GF-D8 (cell line): ENCODE measurements at regions not wholly inside any gene's neighbourhood (a gene's known extent, or its start where the extent isn't known, plus 50 kb on each side); places are given as distances from the start of the nearest gene placed in this dataset.

Experiments used
- DNase-seq: peaks from one replicate; lab custom pipeline; 2025; lab: John Stamatoyannopoulos, UW

DNA sequence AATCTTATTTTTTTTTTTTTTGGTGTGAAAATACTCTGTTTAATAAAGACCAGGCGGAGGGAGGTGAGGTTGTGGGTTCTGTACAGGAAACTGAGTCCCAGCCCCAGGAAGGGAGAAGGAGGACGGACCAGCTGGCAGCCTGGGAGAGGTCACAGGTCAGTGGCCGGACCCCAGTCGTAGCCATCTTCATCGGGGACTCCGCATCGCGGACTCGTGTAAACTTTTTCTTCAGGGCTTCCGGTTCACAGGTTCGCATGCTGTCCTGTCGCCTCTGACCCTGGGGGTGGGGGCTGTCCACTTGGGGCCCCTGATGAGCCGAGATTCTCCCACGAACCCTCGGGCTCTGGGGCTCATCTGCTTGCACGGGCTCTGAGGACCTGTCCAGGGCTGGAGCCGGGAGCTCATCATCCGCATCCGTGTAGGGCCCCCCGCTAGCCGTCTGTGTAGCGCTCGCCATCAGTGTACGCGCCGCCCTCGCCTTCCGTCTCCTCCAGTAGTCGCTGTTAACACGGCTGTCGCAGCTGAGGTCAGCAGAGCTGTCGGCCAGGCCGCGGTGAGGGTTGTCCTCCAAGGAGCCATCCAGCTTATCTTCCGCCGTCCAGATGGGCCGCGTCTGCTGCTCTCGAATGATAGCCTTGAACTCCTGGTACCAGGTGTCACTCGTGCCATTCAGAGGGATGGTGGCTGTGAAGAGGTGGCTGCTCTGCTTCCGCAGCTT lies 975.7 kb upstream of the PRMT6 start:
- no peak for DNase-seq

DNA sequence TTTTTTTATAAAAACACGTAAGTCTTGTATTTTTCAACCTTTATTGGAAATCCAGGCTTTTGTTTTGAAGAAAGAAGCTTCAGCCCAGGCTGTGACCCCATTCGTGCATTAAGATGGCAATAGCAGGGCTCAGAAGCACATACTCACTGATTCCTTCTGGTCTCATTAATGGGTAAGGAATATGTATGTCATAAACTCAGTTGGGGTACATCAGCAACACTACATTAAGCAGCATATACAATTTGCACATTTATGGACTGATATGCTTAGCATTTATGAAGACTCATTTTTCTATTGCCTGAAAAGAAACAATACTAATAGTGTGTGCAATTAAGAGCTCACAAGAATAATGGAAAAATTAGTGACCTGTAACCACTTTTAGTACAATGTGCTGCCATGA lies 945.4 kb upstream of the PRMT6 start:
- no peak for DNase-seq

DNA sequence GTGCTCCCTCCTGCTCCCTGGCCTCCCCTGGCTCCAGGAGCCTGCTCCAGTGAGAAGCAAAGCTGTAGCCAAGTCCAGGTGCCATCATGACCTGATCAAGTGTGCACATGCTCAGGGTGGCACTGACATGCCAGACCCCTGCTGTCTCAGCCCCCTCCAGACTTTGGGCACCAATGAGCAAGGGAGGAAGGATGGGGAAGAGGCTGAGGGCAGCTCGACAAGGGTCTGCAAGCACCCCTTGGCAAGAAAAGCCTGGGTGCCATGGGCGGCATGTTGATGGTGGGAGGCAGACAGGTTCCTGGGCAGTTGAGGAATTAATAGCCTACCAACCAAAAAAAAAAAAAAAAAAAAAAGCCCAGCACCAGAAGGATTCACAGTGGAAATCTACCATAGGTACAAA lies 942.6 kb upstream of the PRMT6 start:
- no peak for DNase-seq

DNA sequence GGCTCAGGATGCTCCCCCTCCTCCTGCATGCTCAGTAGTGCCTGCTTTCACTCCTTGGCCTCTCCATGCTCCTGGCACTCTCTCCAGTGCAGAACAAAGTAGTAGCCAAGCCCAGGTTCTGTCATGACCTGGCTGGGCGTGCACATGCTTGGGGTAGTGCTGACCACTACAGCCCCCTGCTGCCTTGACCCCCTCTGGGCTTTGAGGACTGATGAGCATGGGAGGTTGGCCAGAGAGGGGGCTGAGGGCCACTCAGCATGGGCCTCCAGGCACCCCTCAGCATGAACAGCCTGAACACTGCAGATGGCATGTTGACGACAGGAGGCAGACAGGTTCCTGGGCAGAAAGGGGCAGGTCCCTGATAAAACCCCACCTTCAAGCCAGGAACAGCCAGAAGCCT lies 935.7 kb upstream of the PRMT6 start:
- DNase-seq, result no peak

- DNase-seq, result no peak
These were observed 934.7 kb upstream of the PRMT6 start for GRCh38 chr1:106121728-106122127.

GRCh38 chr1:106134561-106134960 lies 921.9 kb upstream of the PRMT6 start:
- no peak for DNase-seq

GRCh38 chr1:106173101-106173500 lies 883.4 kb upstream of the PRMT6 start:
- DNase-seq, result peak; percentile 10

DNA sequence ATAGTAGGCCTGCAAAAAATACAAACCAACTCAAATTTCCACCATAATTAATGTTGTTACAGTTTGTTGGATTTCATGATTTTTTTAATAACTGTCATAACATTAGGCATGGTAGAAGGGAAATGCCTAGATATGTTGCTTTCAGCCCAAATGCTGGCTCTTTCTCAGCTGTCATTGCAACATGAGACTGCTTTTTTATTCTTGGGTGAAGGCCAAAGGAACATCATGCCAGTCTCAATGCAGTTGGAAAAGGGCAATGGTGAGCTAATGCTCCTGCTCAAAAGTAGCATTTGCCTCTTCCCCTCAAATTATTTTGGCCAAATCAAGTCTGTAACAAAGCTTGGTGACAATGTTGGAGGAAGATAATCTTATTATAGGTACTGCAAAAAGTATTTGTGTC lies 877.7 kb upstream of the PRMT6 start:
- DNase-seq, result no peak

DNA sequence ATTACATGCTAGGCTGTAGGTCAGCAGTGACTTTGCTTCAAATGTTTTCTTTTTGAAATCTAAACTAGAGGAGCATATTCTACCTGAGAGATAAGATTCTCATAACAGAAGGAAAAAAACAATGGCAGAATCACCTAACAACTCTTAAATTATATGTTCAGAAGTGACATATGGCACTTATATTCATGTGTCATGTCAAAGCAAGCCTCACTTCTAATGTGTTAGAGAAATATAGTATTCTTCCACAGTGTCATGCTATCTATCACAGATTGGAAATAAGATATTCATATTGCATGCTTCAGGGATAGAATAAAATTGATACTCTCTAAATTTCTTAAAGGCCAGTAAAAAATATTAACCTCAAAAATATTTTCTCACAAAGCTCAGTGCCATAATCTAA lies 874.6 kb upstream of the PRMT6 start:
- no peak for DNase-seq

DNA sequence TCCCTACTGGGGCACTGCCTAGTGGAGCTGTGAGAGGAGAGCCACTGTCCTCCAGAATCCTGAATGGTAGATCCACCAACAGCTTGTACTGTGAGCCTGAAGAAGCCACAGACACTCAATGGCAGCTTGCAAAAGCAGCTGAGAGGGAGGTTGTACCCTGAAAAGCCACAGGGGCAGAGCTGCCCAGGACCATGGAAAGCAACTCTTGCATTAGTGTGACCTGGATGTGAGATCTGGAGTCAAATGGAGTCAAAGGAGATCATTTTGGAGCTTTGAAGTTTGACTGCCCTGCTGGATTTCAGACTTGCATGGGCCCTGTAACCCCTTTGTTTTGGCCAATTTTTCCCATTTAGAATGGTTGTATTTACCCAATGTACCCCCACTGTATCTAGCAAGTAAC lies 871.4 kb upstream of the PRMT6 start:
- no peak for DNase-seq

DNA sequence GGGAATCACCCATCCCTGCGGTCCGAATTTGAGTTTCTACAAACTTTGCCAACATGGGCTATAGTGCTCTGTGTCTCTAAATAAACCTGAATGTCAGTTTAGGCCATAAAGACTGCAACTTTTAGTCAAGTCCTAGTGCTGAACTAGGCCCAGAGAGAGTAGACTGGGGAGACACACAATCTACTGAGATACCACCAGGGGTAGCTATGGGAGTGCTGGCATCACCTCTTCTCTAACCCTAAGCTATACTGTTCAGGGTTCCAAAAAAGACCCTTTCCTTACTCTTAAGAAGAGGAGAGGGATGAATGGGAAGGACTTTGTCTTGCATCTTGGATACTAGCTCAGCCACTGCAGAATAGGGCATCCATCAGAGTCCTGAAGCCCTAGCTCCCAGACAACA lies 866.7 kb upstream of the PRMT6 start:
- DNase-seq, result no peak

- no peak for DNase-seq
These were observed 862.3 kb upstream of the PRMT6 start for GRCh38 chr1:106194206-106194605.

GRCh38 chr1:106200711-106201110 lies 855.8 kb upstream of the PRMT6 start:
- DNase-seq, result no peak

GRCh38 chr1:106207185-106207584 lies 849.3 kb upstream of the PRMT6 start:
- DNase-seq, result no peak

DNA sequence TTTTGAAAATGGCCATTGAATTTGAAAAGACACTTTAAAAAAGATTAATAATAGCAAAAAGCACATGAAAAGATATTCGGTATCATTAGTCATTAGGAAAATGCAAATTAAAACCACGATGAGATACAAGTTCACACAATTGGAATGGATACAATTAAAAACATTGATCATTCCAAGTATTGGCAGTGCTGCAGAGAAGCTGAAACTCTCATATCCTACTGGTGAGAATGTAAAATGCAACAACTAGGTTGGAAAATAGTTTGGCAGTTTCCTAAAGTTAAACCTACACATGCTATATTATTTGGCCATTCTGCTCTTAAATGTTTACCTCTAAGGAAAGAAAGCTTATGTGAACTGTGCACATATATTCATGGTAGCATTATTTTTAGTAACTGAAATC lies 838.7 kb upstream of the PRMT6 start:
- no peak for DNase-seq

- no peak for DNase-seq
These were observed 834.1 kb upstream of the PRMT6 start for GRCh38 chr1:106222403-106222802.

- DNase-seq, result no peak
These were observed 833.3 kb upstream of the PRMT6 start for GRCh38 chr1:106223213-106223612.

DNA sequence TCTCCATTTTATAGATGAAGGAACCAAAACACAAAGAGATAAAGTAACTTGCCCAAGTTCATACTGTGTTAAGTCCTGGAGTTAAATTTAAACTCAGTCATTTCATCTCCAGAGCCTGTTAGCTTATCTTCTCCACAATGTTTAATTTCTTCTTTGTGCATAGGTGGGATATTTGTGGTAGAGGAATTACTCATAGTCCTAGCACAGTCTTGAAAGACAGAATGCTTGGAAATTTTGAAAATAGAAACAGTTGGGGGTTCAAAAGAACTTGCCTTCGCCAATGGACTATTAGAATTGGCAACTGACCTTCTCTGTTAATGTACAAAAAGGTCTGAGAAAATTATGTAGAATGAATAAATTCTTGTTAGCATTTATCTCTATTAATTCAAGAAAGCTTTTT lies 832.0 kb upstream of the PRMT6 start:
- DNase-seq, result no peak

GRCh38 chr1:106225403-106225802 lies 831.1 kb upstream of the PRMT6 start:
- DNase-seq, result no peak

GRCh38 chr1:106226550-106226949 lies 829.9 kb upstream of the PRMT6 start:
- no peak for DNase-seq

DNA sequence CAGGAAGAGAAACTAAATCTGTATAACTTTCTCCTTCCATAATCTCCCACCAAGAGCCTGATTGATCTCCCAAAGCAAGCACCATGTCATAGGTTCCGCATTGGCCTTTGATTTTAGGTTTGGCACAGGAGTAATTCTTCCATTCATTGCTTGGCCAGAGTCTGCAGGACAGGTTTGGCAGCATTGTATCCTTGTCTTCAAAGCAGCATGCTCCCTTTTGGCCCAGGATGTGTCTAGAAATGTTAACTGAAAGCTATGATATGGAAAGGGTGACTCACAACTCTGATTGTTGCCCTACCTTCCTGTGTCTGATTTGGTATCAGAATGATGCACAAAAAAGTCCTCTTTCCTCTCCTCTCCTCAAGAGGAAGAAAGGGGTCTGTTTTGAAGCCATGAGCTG lies 824.3 kb upstream of the PRMT6 start:
- DNase-seq, result no peak

DNA sequence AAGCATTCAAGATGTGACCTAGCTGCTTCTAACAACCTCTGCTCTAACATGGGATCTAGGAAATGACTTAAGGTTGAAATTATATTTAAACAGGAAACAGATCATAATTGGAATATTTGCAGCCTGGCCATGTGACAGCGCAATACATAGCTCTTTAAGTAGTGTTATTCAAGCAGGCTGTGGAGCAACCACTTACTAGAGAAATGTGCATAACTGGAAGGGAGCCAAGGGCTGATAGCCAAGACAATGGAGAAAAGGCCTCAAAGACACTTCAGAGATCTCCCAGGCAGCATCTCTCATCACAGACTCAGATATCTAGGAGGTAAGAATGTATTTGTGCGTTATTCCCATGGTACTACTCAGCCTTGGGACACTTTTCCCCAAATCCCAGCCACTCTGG lies 823.0 kb upstream of the PRMT6 start:
- DNase-seq, result no peak

DNA sequence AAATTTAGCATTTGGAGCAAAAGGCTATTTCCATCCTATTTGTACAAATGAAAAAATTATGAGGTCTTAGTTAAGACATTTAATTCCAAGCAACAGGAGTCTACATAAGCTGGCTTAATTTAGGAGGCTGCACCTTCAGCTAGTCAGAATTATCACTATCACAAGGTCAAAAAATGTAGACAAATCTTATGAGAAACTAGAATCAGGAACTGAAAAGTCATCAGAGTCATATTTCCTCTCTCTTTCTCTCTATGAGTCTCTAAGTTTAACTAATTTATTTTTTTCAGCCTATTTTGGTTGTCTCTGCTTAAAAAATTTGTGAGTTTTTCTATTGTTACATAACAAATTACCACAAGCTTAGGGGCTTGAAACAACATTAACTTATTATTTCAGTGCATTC lies 807.1 kb upstream of the PRMT6 start:
- DNase-seq, result no peak

DNA sequence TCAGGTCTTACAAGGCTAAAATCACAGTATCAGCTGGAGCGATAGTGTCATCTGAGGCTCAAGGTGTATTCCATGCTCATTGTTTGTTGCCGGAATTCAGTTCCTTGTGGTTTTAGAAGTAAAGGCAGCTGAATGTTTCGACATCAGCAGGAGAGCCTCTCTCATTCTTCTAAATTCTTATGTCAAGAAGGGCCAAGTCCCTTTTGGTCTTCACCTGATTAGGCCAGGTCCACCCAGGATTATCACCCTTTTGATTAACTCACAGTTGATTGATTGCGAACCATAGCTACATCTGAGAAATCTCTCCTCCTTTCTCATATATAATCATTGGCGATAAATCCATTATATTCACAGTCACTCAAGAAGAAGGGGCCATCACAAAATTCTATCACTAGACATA lies 806.7 kb upstream of the PRMT6 start:
- no peak for DNase-seq

DNA sequence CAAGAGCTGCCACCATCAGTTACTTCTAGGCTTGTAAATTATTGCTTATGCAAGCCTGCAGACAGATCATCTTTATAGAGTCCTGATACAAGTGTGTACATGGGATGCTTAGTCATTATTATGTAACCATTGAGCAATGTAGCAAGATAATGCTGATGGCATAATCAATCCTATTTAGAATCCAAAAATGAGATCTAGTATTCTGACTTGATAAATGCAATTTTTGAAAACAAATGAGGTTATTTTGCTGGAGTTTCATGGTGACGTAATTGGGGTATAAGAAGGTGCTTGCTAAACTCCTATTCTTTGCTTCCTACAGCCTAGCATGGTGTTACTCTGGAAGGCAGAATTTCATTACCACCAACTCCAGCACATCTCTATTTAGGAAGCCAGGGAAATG lies 801.7 kb upstream of the PRMT6 start:
- no peak for DNase-seq
